ENCODE measurements at regions not wholly inside any gene's neighbourhood (a gene's known extent, or its start where the extent isn't known, plus 50 kb on each side); places are given as distances from the start of the nearest gene placed in this dataset.

- no peak overlapping the region for H3K27ac Mint-ChIP-seq
Observed at GRCh38 chr9:96141128-96141474, 160.9 kb downstream of the HSD17B3 start.

GRCh38 chr9:96140296-96141127, 161.5 kb downstream of the HSD17B3 start:
- no peak for DNase-seq
- TF ChIP-seq CTCF (IDR thresholded peaks at IDR 0.05), result no peak
- peaks cover 45% of the 10 kb centered on the region for H3K4me1 Mint-ChIP-seq (ENCODE audit: low read depth)

More at GRCh38 chr9:96141128-96141474, 160.9 kb downstream of the HSD17B3 start:
- Mint-ChIP-seq H3K36me3 (ENCODE audit: low read depth) (no peaks in the 10 kb centered on the region; the same call in 1 of the 2 replicates), H3K4me3 (no peak overlapping the region), H3K9me3 (no peaks in the 10 kb centered on the region), H3K4me1 (ENCODE audit: low read depth) (peaks cover 42% of the 10 kb centered on the region), H3K27me3 (ENCODE audit: insufficient read depth) (peaks cover 20% of the 10 kb centered on the region)
- no peak for TF ChIP-seq CTCF (IDR thresholded peaks at IDR 0.05)
- no peak for DNase-seq

GRCh38 chr9:96139592-96140295, 162.2 kb downstream of the HSD17B3 start:
- Mint-ChIP-seq H3K27me3 (ENCODE audit: insufficient read depth) (peaks cover 16% of the 10 kb centered on the region), H3K4me1 (ENCODE audit: low read depth) (peaks cover 53% of the 10 kb centered on the region), H3K9me3 (no peaks in the 10 kb centered on the region), H3K4me3 (peak overlapping the region; percentile 59), H3K36me3 (ENCODE audit: low read depth) (no peaks in the 10 kb centered on the region), H3K27ac (0 out of 2 replicates have a peak overlapping the region, but pooled peaks have one; percentile 11)
- TF ChIP-seq CTCF (IDR thresholded peaks at IDR 0.05), result no peak
- peak; percentile 63 for DNase-seq

More at GRCh38 chr9:96140296-96141127, 161.5 kb downstream of the HSD17B3 start:
- no peaks in the 10 kb centered on the region for H3K36me3 Mint-ChIP-seq (ENCODE audit: low read depth)
- no peak overlapping the region for H3K27ac Mint-ChIP-seq
- H3K4me3 Mint-ChIP-seq, result peak overlapping the region; percentile 59
- peaks cover 20% of the 10 kb centered on the region for H3K27me3 Mint-ChIP-seq (ENCODE audit: insufficient read depth)
- H3K9me3 Mint-ChIP-seq, result no peaks in the 10 kb centered on the region

- H3K27ac Mint-ChIP-seq, result no peak overlapping the region
- peaks cover 54% of the 10 kb centered on the region for H3K4me1 Mint-ChIP-seq (ENCODE audit: low read depth)
- H3K9me3 Mint-ChIP-seq, result no peaks in the 10 kb centered on the region
- TF ChIP-seq CTCF (IDR thresholded peaks at IDR 0.05), result no peak
- H3K4me3 Mint-ChIP-seq, result no peak overlapping the region
- H3K36me3 Mint-ChIP-seq (ENCODE audit: low read depth), result no peaks in the 10 kb centered on the region
- peaks cover 19% of the 10 kb centered on the region for H3K27me3 Mint-ChIP-seq (ENCODE audit: insufficient read depth)
- no peak for DNase-seq
Observed at GRCh38 chr9:96138616-96139015, 163.4 kb downstream of the HSD17B3 start.

- peaks cover 54% of the 10 kb centered on the region for H3K4me1 Mint-ChIP-seq (ENCODE audit: low read depth)
- H3K27me3 Mint-ChIP-seq (ENCODE audit: insufficient read depth), result peaks cover 24% of the 10 kb centered on the region
- DNase-seq, result no peak
- no peaks in the 10 kb centered on the region for H3K36me3 Mint-ChIP-seq (ENCODE audit: low read depth)
- no peaks in the 10 kb centered on the region for H3K9me3 Mint-ChIP-seq
- peak overlapping the region; percentile 32; the same call in 1 of the 2 replicates for H3K27ac Mint-ChIP-seq
- TF ChIP-seq CTCF (IDR thresholded peaks at IDR 0.05), result no peak
- H3K4me3 Mint-ChIP-seq, result peak overlapping the region; percentile 78
Observed at GRCh38 chr9:96137671-96138429, 164.1 kb downstream of the HSD17B3 start.
